ENCODE measurements at regions not wholly inside any gene's neighbourhood (a gene's known extent, or its start where the extent isn't known, plus 50 kb on each side); places are given as distances from the start of the nearest gene placed in this dataset.

DNA sequence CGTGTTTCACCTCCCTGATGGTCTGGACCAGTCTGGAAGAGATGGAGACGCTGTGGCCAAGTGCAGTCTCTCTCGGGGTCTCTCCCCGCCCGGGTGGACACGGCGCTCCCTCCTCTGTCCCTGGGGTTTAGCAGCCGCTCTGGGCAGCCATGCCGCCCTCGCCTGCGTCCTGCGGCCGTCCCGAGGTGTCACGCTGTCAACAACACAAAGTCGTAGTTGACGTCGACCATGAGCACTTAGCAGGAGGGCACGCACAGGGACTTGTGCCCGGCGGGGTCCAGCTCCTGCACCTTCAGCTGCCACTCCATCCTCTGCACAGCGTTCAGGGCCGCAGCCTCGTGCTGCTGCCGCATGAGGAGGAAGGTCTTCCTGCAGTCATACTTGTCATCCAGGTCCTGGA is 368.9 kb downstream of the CDH9 start:
- DNase-seq: no peak

DNA sequence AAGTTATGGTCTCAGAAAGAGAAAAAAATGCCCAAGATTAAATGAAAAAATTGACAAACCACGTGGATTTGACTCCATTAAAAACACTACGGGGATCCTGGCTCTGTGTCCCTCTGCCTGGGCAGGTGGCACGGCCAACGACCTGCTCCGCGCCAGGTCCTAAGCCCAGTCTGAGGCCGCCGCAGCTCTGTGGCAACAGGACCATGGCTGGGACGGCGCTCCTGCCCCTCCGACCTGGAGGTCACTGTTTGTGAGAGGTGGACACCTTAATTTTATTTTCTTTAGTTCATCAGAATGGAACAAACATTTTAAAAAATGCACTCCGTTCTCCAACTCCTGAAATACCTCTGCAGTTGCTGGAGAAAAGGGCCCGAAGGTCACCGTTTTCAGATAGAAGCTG is 369.4 kb downstream of the CDH9 start:
- no peak for DNase-seq

DNA sequence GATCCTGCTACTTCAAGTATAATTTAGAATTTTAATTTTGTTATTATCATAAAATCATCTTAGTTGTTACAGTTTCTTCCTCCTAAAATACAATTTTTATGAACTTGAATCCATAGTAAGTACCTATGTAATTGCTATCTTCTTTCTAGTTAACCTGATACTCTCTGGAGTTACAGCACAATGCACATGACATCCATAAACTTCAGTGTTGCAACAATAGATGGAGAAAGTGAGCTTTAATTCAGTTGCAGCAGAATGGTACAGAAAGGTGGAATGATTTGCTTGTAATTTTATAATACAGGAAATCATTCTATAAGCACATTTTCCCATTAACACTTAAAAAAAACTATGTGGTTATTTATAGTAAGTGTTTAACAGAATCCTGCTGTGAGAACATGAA is 372.0 kb downstream of the CDH9 start:
- DNase-seq: no peak

DNA sequence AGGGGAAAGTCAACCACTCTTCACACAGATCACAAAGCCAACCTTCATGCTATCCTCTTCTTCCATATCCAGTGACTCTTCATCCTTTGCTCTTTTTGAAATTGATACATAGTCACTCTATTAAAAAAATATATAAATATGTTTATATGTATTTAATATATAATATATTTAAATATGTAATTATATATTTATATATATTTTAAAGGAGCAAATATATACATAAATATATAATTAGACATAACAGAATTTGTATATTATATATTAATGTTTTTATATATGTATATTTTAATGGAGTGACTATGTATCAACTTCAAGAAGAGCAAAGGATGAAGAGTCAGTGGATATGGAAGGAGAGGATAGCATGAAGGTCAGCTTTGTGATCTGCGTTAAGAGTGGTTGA is 374.9 kb downstream of the CDH9 start:
- no peak for DNase-seq

DNA sequence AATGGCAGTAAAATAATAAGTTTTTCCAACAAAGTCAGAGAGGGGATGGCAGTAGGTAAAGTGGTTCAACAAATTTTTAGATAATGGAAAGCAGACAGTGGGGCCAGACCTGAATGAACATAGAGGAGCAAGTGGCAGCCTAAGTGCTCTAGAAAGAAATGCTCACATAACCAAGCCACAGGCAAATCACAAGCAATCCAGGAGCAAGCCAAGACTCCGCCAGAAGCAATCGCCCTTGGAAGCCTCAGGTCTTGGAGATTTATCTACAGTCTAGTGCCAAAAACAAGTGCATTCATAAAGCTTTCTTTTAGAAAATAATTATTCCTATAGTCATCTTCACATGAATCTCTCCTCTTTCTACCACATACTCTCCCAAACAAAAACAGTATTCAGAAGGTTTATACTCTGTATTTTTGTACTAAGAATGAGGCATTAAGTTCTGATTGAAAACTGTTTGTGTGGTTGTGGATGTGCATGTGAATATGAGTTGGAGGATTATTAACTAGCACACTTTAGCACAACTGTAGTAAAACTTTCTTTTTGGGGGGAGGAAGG is 375.5 kb downstream of the CDH9 start:
- no peak for DNase-seq

DNA sequence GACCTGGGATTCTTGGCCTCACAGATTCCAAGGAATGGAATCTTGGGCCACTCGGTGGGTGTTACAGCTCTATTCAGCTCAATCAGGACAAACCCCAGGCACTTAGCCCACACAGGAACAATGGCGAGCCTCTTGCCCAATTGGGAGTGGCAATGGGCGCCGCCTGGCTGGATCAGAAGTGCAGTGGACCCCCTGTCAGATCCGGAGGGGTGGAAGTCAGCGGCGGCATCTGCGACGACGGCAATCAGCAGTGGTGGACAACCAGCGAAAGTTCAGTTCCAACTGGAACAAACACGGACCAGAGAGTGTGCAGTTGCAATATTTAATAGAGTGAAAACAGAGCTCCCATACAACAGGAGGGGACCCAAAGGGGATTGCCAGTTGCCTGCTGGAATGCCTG is 378.3 kb downstream of the CDH9 start:
- DNase-seq: no peak

DNA sequence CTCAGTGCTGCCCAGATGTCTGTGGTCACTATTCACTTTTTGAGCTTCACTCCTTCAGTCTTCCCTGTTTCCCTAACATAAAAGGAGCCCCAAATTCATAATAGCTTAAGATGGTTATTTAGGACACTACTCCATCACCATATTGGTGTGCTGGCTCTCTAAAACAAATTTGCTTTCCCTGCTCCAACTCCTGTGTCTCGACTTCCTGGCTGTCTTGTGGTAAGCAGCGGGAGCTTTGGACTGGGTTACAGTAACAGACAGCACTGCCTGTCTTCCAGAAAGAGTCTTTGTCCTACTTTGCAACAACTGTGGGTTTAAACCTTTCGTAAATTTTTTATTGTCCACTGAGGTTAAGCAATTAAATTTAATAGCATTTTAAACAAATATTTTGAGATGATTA is 389.4 kb downstream of the CDH9 start:
- no peak for DNase-seq

DNA sequence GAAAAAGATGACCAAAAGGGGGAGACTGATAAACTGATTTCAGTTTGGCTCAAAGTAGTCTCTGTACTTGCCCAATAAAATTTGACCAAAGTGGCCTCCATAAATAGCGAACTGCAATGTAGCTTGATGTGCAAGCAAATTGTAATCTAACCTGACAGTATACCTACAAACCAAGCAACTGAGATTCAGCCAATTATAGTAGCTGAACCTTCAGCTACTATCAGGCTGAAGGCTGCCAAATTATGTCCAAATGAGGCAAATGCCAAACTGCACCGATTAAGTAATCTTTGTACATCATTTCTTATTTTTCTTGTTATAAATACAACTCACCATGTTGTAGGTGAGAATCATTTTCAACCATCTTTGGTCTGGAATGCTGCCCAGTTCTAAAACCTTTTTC is 390.6 kb downstream of the CDH9 start:
- DNase-seq: no peak

DNA sequence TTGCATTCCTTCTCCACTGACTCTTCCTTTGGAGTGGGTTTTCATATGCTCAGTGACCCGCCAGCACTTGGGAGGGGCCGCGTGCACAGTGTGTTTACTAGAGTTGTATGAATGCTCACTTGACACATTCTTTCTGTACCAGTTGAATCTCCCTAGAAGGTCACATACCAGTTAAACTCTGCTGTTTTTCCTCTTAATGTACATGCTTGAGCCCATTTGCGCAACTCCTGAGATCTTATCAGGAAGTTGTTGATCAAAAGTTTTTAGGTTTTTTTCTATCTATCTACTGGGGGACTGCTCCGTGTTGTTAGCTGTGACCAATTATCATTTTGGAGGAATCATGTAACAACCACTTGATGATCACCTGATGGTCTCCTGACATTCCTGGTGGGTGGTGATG is 392.7 kb downstream of the CDH9 start:
- no peak for DNase-seq

DNA sequence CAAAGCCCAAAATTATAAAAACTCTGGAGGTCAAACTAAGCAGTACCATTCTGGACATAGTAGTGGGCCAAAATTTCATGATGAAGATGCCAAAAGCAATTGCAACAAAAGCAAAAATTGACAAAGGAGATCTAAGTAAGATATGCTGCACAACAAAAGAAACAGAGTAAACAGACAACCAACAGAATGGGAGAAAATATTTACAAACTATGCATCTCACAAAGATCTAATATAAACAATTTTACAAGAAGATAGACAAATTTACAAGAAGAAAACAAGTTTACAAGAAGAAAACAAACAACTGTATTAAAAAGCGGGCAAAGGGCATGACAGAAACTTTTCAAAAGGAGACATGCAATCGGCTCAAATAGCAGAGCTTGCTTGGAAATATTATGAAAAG is 396.9 kb downstream of the CDH9 start:
- DNase-seq: no peak

DNA sequence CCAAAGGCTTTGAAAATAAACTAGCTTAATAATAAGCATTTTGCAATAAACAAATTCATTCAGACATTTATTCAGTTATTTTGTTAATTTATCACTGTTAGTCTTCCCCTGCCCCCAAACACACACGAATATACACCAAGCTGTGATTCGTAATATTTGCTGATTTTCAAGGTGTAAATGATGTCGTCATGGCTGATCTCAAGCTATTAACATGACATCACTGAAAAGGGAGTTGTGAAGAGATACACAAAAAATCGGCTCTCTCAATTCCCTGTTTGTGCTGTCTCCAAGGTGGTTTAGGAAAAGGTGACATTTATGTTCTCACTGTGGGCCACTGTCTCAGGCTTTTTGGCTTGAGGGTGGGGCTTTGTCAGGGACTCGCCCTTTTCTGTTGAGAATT is 413.3 kb downstream of the CDH9 start:
- no peak for DNase-seq

DNA sequence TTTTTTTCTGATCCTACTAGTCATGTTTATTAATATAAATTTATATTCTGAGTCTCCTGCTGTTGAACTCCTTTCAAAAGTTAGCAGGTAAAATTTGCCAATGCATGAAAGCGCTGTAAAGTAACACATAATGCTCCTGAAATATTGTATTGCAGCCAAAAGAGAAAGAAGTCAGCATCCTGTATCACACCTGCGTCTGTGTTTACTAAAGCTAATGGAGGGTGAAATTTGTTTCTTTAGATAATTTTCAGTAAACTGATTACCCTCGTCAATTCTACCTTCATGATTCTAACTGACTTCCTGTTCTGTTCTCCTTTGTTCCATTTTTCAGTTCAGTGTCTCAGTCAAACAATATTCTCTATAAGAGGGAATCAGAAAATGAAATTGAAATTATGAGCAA is 415.4 kb downstream of the CDH9 start:
- DNase-seq: no peak

DNA sequence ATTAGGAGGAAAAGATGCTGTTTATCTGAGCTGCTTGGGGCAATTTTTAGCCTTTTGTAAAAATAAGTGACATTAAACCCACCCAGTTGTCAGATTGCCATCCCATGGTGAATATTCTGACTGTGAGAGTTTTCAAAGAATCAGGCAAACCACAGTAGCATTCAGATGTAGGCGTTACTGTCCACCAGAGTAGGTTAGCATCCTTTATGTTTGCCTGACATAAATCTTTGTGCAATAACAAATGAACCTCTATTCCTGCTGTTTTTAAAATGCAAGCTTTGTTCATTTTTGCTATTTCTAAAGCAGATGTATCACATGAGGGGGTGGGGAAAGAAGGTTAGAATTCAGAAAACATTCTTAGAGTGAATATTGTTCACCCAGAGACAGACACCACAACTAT is 427.8 kb downstream of the CDH9 start:
- no peak for DNase-seq

DNA sequence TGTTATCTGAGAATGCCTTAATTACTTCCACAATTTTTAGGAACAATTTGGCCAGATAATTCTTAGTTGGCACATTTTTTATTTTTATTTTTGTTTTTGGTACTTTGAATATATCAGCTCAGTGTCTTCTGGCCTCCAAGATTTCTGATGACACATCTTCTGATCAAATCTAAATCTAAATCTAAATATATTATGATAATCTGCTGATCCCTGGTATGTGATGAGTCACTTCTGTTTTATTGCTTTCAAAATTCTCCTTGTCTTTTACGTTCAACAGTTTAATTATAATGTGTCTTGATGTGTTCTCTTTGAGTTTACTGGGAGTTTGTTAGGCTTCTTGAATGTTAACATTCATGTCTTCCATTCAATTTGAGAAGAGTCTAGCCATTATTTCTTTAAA is 436.8 kb downstream of the CDH9 start:
- no peak for DNase-seq

DNA sequence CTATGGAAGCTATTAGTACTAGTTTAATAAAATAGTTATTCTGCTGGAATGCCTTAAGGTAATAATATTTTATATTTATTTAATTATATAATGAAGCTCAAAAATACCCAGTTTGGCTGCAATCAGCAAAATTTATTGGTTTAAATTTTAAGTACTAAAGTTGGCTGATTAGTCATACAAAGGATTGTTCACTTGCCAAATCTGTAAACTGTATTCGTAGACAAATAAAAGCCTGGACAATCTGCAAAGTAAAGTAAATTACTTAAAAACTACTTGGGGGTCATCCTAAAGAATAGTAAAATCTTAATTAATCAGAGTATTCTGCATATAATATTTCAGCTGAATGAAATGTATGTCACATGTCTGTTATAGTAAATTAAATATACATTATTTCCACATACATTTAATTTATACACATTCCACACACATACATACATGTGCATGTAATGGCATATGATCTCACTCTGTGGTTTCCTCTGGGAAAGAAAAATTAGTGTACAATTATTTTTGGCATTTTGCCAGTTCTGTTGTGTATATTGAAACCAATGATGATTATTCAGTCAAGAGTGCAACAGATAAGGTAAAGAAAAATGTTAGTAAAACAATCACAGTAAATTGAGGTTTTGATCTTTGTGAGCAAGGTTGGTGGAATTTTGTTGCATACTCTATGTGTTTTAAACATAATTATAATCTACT is 455.9 kb downstream of the CDH9 start:
- no peak for DNase-seq

DNA sequence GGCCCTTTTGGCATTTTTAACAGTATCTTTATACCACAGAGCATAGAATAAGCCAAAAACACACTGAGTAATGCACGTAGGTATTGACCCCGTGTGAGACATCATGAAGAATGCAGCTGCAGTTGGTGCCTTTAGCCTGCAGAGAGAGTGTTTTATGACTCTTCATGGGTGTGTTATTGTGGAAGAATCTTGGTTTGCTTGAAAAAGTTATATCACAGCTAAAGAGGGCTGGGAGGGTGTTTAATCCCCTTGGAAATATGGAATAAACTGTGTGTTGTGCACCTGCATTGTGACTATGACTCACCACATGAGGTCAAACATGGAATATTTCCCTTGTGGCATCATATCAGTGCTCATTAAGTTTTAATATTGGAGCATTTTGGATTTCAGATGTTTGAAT is 458.7 kb downstream of the CDH9 start:
- DNase-seq: no peak

DNA sequence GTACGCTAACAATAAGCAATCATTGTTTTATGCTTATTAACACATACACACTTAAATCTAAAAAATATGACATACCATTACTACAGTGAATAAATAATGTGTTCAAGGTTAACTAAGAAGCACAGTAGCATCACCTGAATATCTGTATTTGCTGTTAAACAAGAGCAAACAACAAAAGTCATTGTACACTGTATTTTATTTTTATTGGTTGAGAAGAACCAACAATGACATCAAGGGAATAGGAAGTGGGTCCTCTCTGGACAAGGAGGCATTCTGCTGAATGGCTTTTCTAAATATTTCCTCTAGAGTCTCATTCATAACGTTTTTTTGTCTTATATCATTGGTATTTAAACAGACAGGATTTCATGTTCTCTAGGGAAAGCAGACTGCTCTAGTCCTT is 460.4 kb downstream of the CDH9 start:
- no peak for DNase-seq

DNA sequence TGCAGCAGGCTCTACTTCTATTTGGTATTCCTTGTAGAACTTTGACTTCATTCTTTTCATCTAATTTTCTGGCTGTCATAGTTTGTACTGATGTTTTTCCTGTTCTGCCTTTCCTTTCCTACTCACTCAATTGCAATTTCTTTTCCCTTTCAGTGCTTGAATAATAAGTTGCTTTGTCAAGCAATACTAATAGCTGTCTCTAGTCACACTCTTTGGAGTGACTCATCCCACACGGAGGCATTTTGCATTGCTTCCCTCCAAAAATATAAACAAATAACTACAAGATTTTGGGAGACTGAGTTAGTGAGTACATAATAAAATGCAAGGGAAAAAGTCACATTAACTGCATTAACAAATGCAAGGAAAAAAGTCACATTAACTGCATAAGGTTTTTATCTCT is 465.9 kb downstream of the CDH9 start:
- DNase-seq: no peak

DNA sequence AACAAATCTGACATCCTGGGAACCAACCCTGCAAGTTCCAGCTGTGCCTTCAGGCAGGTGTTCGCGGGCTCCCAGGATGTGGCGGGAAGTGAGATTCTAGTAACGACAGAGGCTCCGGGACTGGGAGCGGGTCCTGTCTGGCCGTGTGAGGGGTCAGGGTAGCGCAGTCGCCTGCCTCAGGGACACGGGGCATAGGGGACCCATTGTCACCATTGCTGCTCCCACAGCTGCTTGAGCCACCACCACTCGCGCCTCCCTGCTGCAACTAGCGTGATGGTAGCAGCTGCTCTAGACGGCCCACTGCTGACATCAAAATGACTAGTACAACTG is 468.5 kb downstream of the CDH9 start:
- no peak for DNase-seq

DNA sequence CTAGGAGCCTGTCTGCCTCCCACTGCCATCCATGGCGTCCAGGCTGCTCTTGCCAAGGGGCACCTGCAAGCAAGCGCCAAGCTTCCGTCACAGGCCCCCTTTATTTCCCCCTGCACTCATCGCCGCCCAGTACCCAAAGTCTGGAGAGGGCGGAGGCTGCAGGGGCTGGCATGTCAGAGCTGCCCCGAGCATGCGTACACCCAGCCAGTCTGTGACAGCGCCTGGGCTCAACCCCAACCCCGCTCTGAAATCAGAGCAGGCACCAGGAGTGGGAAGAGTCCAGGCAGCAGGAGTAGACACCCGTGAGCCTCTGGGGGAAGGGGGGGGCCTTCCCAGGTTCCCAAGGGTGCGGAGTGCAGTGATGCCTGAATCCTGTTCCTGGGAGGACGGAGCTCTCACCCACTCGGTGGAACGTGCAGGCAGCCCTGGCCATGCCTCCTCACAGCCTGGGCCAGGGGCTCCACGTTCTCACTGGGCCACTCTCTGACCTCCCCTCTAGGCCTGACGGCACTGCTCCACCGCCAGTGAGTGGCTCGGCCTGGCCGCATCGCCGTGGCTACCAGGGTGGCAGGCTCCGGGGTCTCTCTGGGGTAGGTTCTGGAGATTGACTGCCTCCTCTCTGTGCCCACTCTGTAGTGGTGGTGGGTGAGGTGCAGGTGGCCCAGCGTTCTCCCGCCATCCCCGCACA is 469.0 kb downstream of the CDH9 start:
- DNase-seq: no peak

DNA sequence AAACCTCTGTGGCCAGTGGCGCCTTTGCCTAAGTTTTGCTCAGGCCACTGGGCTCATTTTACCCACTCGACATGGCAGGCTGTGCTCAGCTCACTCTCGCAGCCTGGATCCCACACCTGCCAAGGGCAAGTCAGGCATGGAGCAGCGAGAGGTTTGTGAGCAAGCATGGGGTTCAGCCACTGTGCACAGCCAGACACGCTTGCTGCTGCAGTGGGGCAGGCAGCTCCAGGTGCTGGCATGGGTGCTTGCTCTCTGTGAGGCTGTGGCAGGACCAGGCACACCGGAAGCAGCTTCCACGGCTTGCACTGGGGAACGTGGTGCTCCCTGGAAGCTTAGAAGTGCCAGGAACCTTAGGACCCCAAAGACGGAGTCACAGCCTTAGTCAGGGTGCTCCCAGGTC is 470.1 kb downstream of the CDH9 start:
- no peak for DNase-seq

DNA sequence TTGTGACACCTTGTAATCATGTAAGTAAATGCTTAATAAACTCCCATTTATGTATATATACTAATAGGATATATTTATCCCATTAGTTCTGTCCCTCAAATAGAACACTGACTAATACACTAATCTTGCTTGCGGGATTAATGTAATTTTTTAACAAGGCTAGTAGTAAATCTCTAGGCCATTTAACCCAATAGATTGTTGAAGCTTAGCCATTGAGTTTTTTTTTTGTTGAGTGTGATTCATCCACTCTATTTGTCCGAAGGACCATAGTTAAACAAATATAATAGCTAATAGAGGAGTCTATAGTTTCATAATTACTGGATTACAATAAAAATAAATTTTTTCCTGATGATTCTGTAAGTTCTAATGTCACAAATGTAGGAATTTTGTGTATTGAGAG is 474.4 kb downstream of the CDH9 start:
- no peak for DNase-seq

DNA sequence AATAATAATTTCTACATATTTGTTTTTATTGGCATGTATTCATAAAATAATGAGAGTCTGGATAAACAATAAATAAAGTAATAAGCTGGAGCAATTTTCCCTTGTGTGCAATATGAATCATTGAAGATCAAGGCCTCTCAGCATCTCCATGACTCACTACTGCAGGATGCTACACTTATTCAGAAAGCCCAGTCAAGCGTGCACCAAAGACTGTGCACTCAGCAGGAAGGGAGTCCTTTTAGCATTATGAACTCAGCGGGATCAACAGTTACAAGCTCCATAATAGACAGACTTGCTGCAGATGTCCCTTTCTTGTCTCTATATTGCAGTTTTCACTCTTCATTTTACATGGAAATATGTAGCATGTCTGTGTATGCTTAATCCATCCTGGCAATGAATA is 485.3 kb downstream of the CDH9 start:
- no peak for DNase-seq

DNA sequence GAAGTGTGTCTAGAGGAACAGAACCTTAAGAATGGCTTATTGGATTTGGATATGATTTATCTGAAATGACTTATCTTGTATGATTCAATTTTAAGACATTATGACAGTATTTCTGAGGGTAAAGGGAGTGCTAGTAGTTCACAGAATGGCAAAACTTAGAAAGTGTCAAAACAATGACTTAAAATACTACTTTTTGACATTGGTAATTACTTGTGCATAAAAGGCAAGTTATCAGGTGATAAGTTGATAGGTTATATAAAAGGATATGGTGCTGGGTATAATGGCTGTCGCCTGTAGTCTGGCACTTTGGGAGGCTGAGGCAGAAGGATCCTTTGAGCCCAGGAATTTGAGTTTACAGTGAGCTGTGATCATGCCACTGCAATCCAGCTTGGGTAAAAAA is 494.4 kb downstream of the CDH9 start:
- DNase-seq: no peak

DNA sequence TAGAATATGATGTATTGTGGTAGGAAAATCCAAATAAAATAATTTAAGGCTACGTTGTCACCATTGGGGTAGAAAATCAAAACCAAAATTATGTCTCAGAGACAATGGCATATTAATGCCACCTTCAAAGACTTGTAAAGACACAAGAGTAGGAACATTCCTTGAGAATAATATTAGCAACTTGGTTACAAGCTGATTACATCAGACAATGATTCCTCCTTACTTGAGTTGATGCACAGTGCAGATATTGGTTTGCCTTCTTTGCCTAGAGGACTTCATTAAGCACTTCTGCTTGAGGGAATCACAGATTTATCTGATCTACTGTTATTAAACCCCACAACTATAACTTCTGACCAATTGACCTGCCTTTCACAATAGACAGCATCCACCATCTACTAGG is 500.2 kb downstream of the CDH9 start:
- DNase-seq: no peak

Data from activated naive CD4-positive, alpha-beta T cell treated with anti-CD3 and anti-CD28 coated beads, Interleukin-2, amount 50 U/mL, for 16 hours (primary cell).